C4-2B (cell line): ENCODE measurements at regions not wholly inside any gene's neighbourhood (a gene's known extent, or its start where the extent isn't known, plus 50 kb on each side); places are given as distances from the start of the nearest gene placed in this dataset.

Source experiments
- CTCF ChIP-seq: fragments of 450-650 bp; conservative IDR thresholded peaks from 2 replicates; pipeline ENCODE4 v1.5.1; 2017; ENCODE audit warnings: mild to moderate bottlenecking
- ZFX ChIP-seq: fragments of 450-650 bp; IDR thresholded peaks from 2 replicates; pipeline ENCODE4 v1.6.1; 2017

GRCh38 chr2:367246-367645 lies 79.4 kb upstream of the ALKAL2 start:
- TF ChIP-seq CTCF: no peak
- TF ChIP-seq ZFX: no peak
